ENCODE measurements at regions not wholly inside any gene's neighbourhood (a gene's known extent, or its start where the extent isn't known, plus 50 kb on each side); places are given as distances from the start of the nearest gene placed in this dataset.

DNA sequence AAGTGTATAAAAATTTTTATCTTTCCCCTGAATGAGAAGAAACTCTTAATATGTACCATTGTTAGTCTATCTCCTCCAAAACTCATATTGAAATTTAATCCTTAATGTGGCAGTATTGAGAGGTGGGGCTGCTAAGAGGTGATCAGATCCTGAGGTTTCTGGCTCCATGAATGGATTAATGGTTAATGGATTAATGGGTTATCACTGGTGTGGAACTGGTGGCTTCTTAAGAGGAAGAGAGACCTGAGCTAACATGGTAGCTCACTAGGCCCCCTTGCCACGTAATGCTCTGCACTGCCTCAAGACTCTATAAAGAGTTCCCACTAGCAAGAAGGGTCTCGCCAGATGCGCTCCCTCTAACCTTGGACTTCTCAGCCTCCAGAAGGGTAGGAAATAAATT, 70.6 kb upstream of the ZBTB18 start:
- TF ChIP-seq SIN3A (IDR thresholded peaks at IDR 0.05; ENCODE audit: low read depth) (no peak), JUND (IDR thresholded peaks at IDR 0.05) (no peak), CTCF (IDR thresholded peaks at IDR 0.05 in 2 of 3, conservative IDR thresholded peaks at IDR 0.05 in 1 of 3; ENCODE audit: borderline replicate concordance in 1 of 3, insufficient read depth in 1 of 3, low read depth in 2 of 3, low read length in 2 of 3) (no peak), POLR2A (IDR thresholded peaks at IDR 0.05; ENCODE audit: borderline replicate concordance, extremely low read depth, insufficient read depth, insufficient read length) (no peak), EZH2phosphoT487 (IDR thresholded peaks at IDR 0.05; ENCODE audit: borderline replicate concordance) (no peak), POLR2AphosphoS5 (IDR thresholded peaks at IDR 0.05; ENCODE audit: low read depth, low read length) (no peak), RAD21 (IDR thresholded peaks at IDR 0.05; ENCODE audit: low read depth) (no peak), EZH2 (IDR thresholded peaks at IDR 0.05) (no peak), ZFX (IDR thresholded peaks at IDR 0.05) (no peak), ELF1 (IDR thresholded peaks at IDR 0.05; ENCODE audit: borderline replicate concordance, low read depth) (no peak), YY1 (IDR thresholded peaks at IDR 0.05; ENCODE audit: extremely low read depth, insufficient replicate concordance, low read depth, low read length) (no peak)
- TF ChIP-seq, protein P1, sequence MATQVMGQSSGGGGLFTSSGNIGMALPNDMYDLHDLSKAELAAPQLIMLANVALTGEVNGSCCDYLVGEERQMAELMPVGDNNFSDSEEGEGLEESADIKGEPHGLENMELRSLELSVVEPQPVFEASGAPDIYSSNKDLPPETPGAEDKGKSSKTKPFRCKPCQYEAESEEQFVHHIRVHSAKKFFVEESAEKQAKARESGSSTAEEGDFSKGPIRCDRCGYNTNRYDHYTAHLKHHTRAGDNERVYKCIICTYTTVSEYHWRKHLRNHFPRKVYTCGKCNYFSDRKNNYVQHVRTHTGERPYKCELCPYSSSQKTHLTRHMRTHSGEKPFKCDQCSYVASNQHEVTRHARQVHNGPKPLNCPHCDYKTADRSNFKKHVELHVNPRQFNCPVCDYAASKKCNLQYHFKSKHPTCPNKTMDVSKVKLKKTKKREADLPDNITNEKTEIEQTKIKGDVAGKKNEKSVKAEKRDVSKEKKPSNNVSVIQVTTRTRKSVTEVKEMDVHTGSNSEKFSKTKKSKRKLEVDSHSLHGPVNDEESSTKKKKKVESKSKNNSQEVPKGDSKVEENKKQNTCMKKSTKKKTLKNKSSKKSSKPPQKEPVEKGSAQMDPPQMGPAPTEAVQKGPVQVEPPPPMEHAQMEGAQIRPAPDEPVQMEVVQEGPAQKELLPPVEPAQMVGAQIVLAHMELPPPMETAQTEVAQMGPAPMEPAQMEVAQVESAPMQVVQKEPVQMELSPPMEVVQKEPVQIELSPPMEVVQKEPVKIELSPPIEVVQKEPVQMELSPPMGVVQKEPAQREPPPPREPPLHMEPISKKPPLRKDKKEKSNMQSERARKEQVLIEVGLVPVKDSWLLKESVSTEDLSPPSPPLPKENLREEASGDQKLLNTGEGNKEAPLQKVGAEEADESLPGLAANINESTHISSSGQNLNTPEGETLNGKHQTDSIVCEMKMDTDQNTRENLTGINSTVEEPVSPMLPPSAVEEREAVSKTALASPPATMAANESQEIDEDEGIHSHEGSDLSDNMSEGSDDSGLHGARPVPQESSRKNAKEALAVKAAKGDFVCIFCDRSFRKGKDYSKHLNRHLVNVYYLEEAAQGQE (IDR thresholded peaks at IDR 0.05; ENCODE audit: low read depth): no peak
